D721Med (cell line): ENCODE measurements at regions not wholly inside any gene's neighbourhood (a gene's known extent, or its start where the extent isn't known, plus 50 kb on each side); places are given as distances from the start of the nearest gene placed in this dataset.
"Not testable (repeated sequence)": the region's sequence is repeated elsewhere in the genome, so short reads cannot be mapped to it uniquely, and the experiment has no call there.

Experiments used
- DNase-seq: peaks from one replicate; pipeline ENCODE4 v3.0.0; 2011; ENCODE audit warnings: low spot score; ENCODE audit not compliant: insufficient read length
- FAIRE-seq: peaks from 2 replicates; lab custom pipeline; 2011; peaks lifted over from hg19 to GRCh38; lab: Jason Lieb, UNC
- CTCF ChIP-seq: IDR thresholded peaks from 2 replicates; pipeline ENCODE4 v1.5.1; 2012; ENCODE audit warnings: mild to moderate bottlenecking, control low read depth; ENCODE audit not compliant: insufficient read depth; ENCODE audit errors: missing control alignments

- no peak for TF ChIP-seq CTCF
- DNase-seq (no peak), FAIRE-seq (no peak)
These were observed 240.5 kb downstream of the ETV1 start for GRCh38 chr7:13748998-13749397.

- no peak for FAIRE-seq
- no peak for TF ChIP-seq CTCF
- DNase-seq, result no peak
These were observed 239.8 kb downstream of the ETV1 start for GRCh38 chr7:13749636-13750035.

GRCh38 chr7:13751766-13752165 is 237.7 kb downstream of the ETV1 start:
- no peak for TF ChIP-seq CTCF
- no peak for DNase-seq
- FAIRE-seq, result no peak

GRCh38 chr7:13757841-13758240 is 231.6 kb downstream of the ETV1 start:
- DNase-seq (no peak), FAIRE-seq (no peak)
- TF ChIP-seq CTCF, result no peak

- not testable (repeated sequence) for DNase-seq, FAIRE-seq
These were observed 223.6 kb downstream of the ETV1 start for GRCh38 chr7:13765853-13766252.

- no peak for TF ChIP-seq CTCF
- no peak for DNase-seq
- no peak for FAIRE-seq
These were observed 219.2 kb downstream of the ETV1 start for GRCh38 chr7:13770305-13770704.

- DNase-seq, result no peak
- no peak for TF ChIP-seq CTCF
- no peak for FAIRE-seq
These were observed 214.5 kb downstream of the ETV1 start for GRCh38 chr7:13774976-13775375.

GRCh38 chr7:13777242-13777641 is 212.2 kb downstream of the ETV1 start:
- no peak for DNase-seq

More at GRCh38 chr7:13777242-13777641, 212.2 kb downstream of the ETV1 start:
- no peak for TF ChIP-seq CTCF
- no peak for FAIRE-seq
